Renal cortex interstitium (tissue), 11 donors: ENCODE measurements at regions not wholly inside any gene's neighbourhood (a gene's known extent, or its start where the extent isn't known, plus 50 kb on each side); places are given as distances from the start of the nearest gene placed in this dataset.
A peak's percentile ranks its signal among the peaks of the same experiment; 100 is the strongest.

Source experiments
- DNase-seq, 11 donors: peaks; one replicate each; pipeline ENCODE4 v3.0.0-alpha.2; 2013; ENCODE audit warnings: low read depth in 9 of 11, low spot score in 4 of 11; ENCODE audit errors: extremely low read depth in 1 of 11

DNA sequence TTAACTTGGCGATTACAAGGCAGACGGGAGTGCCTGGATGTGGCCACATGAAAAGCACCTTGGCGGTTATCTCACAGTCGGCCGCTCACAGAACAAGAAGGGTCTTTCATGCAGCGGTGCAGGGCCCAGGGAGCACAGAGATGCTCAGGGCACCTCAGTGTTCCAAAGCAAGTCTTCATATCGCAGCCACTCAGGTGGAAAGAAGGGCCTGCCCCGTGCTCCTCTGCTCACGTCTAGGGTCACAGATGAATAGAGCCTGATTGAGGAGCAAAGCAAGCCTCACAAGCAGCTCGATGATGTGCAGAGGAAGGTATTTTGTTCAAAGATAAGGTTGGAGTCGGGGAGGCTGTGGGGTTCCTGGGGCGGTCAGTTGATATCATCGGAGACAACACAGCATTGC, 297.8 kb downstream of the WDR11 start:
- no peak for DNase-seq

DNA sequence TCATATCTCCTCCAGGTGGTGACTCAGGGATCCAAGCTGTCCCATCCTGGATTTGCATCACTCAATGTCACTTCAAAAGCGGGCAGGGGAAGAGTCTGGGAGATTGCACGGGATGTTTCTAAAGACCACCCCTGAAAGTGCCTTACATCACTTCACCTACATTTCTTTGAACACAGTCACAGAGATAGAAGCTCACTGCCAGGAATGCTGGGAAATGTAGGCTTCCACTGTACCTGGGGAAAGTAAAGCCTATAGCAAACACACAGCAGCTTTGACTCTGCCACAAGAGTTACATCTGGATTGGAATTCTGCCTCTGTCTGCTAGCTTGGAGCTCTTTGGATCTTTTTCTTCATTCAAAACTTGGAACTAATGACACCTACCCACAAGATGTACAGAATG, 300.9 kb downstream of the WDR11 start:
- DNase-seq: no peak

GRCh38 chr10:121152935-121153334, 301.8 kb downstream of the WDR11 start:
- no peak for DNase-seq

DNA sequence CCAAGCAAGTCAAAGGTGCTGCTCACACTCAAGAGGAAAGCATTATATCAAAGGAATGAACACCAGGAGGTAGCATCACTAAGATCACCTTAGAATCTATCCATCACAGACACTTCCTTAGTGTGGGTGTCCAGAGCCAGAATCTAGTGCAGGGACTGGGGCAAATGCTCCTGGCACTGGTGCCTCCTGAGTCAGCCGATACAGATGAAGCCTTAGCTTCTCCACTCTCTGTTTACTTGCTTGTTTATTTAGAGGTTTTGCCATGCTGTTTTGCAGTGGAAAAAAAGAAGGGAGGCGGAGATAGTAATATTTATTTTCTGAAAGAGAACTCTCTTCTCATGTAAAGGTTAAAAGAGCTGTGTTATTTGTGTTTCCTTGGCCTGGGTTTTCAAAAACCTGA, 303.1 kb downstream of the WDR11 start:
- no peak for DNase-seq

DNA sequence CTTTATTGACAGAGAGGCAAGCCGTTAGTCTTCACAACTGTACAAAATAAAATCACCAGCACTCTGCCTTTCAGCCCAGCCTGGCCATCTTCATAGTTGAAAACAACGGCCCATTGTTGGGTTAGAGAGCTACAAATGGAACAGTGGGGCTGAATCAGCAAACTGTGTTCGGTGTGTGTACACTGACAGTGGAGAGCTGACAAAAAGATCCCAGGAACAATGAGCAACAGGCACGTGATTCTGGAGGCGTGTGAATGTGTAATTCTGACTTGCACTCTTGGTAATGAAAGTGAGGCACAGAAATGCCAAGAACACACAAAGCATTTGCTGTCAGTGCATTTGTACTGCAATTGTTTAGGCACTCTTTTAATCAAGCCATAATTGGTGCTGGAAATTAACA, 303.7 kb downstream of the WDR11 start:
- no peak for DNase-seq

- no peak for DNase-seq
These were observed 304.7 kb downstream of the WDR11 start for GRCh38 chr10:121155742-121156474.

DNA sequence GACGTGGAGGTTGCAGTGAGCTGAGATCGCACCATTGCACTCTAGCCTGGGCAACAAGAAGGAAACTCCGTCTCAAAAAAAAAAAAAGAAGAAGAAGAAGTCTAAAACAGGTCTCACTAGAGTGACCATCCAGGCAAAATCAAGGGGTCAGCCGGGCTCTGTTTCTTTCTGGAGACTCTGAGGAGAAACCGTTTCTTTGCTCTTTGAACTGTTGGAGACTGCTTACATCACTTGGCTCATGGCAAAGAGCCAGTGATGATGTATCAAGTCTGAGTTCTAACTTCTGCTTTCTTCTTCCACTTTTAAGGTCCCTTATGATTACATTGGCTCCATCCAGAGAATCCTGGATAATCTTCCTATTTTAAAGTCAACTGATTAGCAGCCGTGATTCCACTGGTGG, 306.8 kb downstream of the WDR11 start:
- DNase-seq: peak in 5 of 11 donors; percentile 36 to 59 (median 43)

- DNase-seq: peak in 4 of 11 donors; percentile 22 to 37 (median 28)
These were observed 307.9 kb downstream of the WDR11 start for GRCh38 chr10:121158988-121159579.

GRCh38 chr10:121159670-121160069, 308.5 kb downstream of the WDR11 start:
- no peak for DNase-seq

GRCh38 chr10:121165276-121165675, 314.1 kb downstream of the WDR11 start:
- no peak for DNase-seq

DNA sequence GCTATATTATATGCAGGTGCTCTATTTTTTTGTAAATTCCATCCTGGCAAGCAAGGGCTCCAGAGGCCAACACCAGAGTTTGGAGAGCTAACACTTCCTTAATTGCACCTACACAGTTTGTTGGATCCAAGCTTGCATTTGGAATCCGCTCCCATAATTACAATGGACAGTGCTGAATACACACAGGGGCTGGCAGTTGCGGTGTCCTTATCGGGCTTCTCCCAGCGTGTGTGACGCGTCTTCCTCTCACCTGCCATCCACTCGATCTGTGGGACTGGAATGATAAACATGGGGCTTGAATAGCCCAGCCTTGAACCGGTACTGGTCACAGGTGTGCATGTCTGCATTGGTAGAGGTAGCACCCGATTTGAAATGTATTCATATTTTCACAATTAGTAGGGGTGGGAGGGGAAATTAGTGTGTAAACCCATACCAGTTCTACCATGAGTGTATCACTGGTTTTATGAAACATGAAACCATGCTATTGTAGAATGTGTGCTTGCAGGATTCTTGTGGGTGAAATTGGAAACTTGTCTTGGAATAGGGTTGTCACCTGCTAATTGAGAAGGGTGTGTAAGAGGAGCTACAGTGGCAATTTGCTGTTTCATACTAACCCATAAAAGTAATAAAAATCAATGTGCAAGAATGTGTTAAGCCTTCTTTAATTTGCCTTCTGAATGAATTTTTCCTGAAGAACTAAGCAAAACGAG, 316.5 kb downstream of the WDR11 start:
- no peak for DNase-seq

DNA sequence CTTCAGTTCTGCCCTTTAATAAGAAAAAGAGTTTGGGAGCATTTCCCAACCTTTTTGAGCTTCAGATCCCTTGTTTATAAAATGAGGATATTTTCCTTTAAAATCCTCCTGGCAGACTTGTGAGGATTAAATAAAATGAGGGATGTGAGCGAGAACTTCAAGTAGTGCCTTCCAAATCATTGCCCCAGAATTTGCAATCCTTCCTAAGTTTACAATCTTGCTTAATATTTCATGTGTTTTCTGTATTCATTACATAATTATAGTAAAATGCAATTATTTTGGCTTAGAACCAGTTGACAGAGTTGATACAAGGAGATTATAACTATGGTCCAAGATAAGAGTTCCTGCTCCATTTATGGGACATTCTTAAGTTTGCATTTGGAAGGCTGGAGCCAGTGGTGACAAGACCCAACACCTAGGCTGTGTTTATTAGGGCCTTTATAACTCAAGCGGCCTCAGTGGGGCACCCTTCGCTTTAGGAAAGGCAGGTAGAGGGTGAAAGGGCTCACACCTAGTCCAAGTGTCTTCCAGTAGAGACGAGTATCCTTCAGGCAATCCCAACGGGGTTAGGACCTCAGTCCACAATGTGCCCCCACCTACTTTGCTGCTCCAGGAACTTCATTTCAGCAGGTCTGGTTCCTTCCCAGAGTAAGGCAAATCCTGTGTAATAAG, 317.5 kb downstream of the WDR11 start:
- no peak for DNase-seq

DNA sequence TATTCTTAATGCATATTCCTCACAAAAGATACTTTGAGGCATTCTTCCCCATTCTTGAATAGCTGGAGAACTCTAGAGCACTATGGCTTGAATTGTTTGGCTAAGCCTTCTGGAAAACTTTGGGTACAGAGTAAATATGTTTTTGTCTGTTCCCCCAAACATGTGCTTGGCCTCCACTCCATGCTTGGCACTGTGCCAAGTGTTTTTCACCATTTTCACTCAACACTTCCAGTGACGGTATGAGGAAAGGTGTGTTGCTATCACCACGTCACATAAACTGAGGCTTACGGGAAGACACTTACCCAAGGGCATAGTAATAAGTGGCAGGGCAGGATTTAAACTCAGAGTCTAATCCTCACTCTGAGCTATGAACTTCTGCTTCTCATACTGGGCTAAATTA, 318.2 kb downstream of the WDR11 start:
- no peak for DNase-seq

- no peak for DNase-seq
These were observed 320.9 kb downstream of the WDR11 start for GRCh38 chr10:121171825-121172787.

DNA sequence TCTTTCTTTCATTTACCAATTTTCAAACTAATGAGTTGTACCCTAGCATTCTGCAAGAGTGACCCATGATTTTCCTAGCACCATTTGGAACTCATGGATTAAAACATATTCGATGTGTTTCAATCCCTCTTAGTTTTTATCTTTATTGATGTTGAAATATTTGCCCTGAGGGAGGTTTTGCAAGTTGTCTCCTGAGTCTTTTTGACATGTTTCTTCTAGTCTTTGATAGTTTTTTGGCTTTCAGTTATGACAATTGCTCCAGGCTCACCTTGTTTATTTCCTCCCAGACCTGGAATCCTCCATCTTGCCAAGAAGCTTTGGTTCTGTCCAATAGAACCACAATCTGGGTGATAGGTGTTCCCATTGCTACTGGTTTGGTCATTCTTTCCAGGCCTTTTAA, 327.8 kb downstream of the WDR11 start:
- DNase-seq: no peak

DNA sequence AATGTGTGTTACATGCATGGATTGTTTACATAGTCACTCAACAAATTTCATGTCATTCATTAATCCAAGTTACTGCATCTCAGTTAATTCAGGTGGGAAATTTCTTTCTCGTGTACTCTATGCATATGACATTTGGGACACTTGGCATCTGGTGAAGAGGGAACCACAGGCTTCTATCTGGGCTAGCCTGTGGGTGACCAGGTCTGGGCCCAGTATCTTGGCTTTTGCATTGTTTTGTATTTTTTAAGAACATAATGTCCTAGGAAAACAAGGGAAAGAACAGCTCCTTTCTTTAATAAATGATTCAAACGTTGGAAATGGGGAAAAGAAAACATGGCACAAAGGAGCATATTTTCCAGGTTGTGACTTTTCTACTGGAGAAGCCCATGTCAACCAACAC, 331.1 kb downstream of the WDR11 start:
- DNase-seq: no peak

DNA sequence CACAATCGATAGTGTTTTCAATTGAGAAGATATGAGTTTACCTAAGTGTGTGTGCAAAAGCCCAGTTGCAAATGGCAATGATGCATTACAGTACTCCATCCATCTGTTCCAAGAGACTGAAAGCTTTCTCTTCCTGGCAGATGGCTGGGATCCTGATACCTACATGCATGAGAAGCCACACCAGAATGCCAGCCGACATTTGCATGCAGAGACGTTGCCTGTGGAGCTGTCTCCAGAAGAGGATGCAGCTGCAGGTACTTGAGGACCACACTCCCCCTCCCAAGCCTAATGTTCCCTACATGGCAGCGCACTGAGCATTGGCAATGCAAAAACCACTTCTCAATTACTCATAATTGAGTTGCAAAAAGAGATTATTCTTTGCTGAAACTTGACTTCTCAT, 332.1 kb downstream of the WDR11 start:
- DNase-seq: no peak

GRCh38 chr10:121183707-121184106, 332.5 kb downstream of the WDR11 start:
- DNase-seq: no peak
